Stimulated activated CD4-positive, alpha-beta T cell treated with anti-CD3 and anti-CD28 coated beads, TNF-alpha, amount 100 ng/mL, for 4 hours (primary cell): ENCODE measurements at regions not wholly inside any gene's neighbourhood (a gene's known extent, or its start where the extent isn't known, plus 50 kb on each side); places are given as distances from the start of the nearest gene placed in this dataset.

ENCODE experiments used
- DNase-seq, 3 experiments: peaks; one replicate each; pipeline ENCODE4 v3.0.0-alpha.2; 2020; ENCODE audit warnings: low read depth in 3 of 3

GRCh38 chr2:17070711-17071110 lies 405.1 kb upstream of the CYRIA start:
- no peak for DNase-seq

- DNase-seq: no peak
Measured at GRCh38 chr2:17069564-17069963, 403.9 kb upstream of the CYRIA start.

- no peak for DNase-seq
Measured at GRCh38 chr2:17068021-17068420, 402.4 kb upstream of the CYRIA start.

- no peak for DNase-seq
Measured at GRCh38 chr2:17065536-17065935, 399.9 kb upstream of the CYRIA start.

- DNase-seq: no peak
Measured at GRCh38 chr2:17061028-17061427, 395.4 kb upstream of the CYRIA start.

- no peak for DNase-seq
Measured at GRCh38 chr2:17059458-17059857, 393.8 kb upstream of the CYRIA start.

- no peak for DNase-seq
Measured at GRCh38 chr2:17058772-17059402, 393.3 kb upstream of the CYRIA start.

- DNase-seq: no peak
Measured at GRCh38 chr2:17057109-17058017, 391.7 kb upstream of the CYRIA start.

- no peak for DNase-seq
Measured at GRCh38 chr2:17056236-17056635, 390.6 kb upstream of the CYRIA start.

GRCh38 chr2:17052001-17052400 lies 386.4 kb upstream of the CYRIA start:
- no peak for DNase-seq

- DNase-seq: no peak
Measured at GRCh38 chr2:17051538-17051937, 385.9 kb upstream of the CYRIA start.

- no peak for DNase-seq
Measured at GRCh38 chr2:17043173-17043572, 377.5 kb upstream of the CYRIA start.

- no peak for DNase-seq
Measured at GRCh38 chr2:17036361-17036760, 370.7 kb upstream of the CYRIA start.

GRCh38 chr2:17035010-17035409 lies 369.4 kb upstream of the CYRIA start:
- no peak for DNase-seq

- no peak for DNase-seq
Measured at GRCh38 chr2:17030047-17030446, 364.4 kb upstream of the CYRIA start.

GRCh38 chr2:17012297-17012696 lies 346.7 kb upstream of the CYRIA start:
- no peak for DNase-seq

- no peak for DNase-seq
Measured at GRCh38 chr2:17010104-17010503, 344.5 kb upstream of the CYRIA start.

- no peak for DNase-seq
Measured at GRCh38 chr2:17000184-17000482, 334.5 kb upstream of the CYRIA start.

GRCh38 chr2:16999347-17000183 lies 333.9 kb upstream of the CYRIA start:
- no peak for DNase-seq

GRCh38 chr2:16978301-16978700 lies 312.7 kb upstream of the CYRIA start:
- DNase-seq: no peak

- no peak for DNase-seq
Measured at GRCh38 chr2:16974688-16975087, 309.1 kb upstream of the CYRIA start.

GRCh38 chr2:16973586-16974286 lies 308.1 kb upstream of the CYRIA start:
- no peak for DNase-seq
